ENCODE measurements at regions not wholly inside any gene's neighbourhood (a gene's known extent, or its start where the extent isn't known, plus 50 kb on each side); places are given as distances from the start of the nearest gene placed in this dataset.
"Not testable (repeated sequence)": the region's sequence is repeated elsewhere in the genome, so short reads cannot be mapped to it uniquely, and the experiment has no call there.

DNA sequence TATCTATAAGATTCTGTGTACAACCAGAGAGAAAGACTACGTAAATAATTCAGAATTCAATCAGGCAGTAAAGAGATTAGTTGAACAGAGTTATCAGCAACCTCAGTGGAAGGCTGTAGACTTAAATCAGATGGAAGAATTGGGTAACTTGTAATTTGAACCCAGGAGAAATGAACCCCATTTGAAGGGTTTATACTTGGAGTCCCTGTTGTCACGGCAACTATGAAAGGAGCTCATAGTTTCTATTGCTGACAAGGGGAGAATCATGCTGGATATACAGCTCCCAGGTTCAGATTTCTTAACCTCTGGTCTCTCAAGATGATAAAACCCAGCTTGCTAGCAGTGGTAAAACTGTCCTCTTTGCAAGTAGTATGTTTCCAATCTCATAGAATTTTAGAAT lies 54.4 kb upstream of the BMP4 start:
- Histone ChIP-seq H3K9me3 (no peaks in the 10 kb centered on the region), H3K27me3 (no peaks in the 10 kb centered on the region), H3K36me3 (no peaks in the 10 kb centered on the region), H3K4me1 (no peaks in the 10 kb centered on the region), H3K27ac (no peak overlapping the region), H3K4me3 (no peak overlapping the region)
- ATAC-seq, result no peak
- no peak for TF ChIP-seq POLR2A (IDR thresholded peaks at IDR 0.05)
- TF ChIP-seq EP300 (IDR thresholded peaks at IDR 0.05), result no peak
- no peak for TF ChIP-seq POLR2AphosphoS5 (IDR thresholded peaks at IDR 0.05)
- TF ChIP-seq CTCF (IDR thresholded peaks at IDR 0.05), result no peak
- WGBS, 2 donors (ENCODE audit: low coverage in 1 of 2), result 43 to 68% methylated on average over 2 of the region's 2 CpGs

- Histone ChIP-seq H3K4me1 (no peaks in the 10 kb centered on the region), H3K36me3 (no peaks in the 10 kb centered on the region), H3K27me3 (no peaks in the 10 kb centered on the region), H3K4me3 (no peak overlapping the region), H3K27ac (no peak overlapping the region), H3K9me3 (peaks cover 0 to 18% (median 0%) of the 10 kb centered on the region in 3 donors)
- 50 to 85% methylated on average over 1 to 2 of the region's 2 CpGs for WGBS, 2 donors (ENCODE audit: low coverage in 1 of 2)
- no peak for TF ChIP-seq EP300 (IDR thresholded peaks at IDR 0.05)
- TF ChIP-seq POLR2AphosphoS5 (IDR thresholded peaks at IDR 0.05), result no peak
- no peak for ATAC-seq
Measured at GRCh38 chr14:54023027-54023426, 66.4 kb upstream of the BMP4 start.

- peaks cover 0 to 12% (median 0%) of the 10 kb centered on the region in 3 donors for H3K9me3 ChIP-seq
- H3K4me1 ChIP-seq, result no peaks in the 10 kb centered on the region
- no peaks in the 10 kb centered on the region for H3K36me3 ChIP-seq
- H3K27me3 ChIP-seq, result no peaks in the 10 kb centered on the region
- WGBS, 2 donors (ENCODE audit: low coverage in 1 of 2), result 83 to 94% methylated on average over 1 of the region's 1 CpG
- ATAC-seq, result no peak
- H3K27ac ChIP-seq, result no peak overlapping the region
- H3K4me3 ChIP-seq, result no peak overlapping the region
- TF ChIP-seq POLR2AphosphoS5 (IDR thresholded peaks at IDR 0.05) (no peak), POLR2A (IDR thresholded peaks at IDR 0.05) (no peak), CTCF (IDR thresholded peaks at IDR 0.05) (no peak), EP300 (IDR thresholded peaks at IDR 0.05) (no peak)
Measured at GRCh38 chr14:54025661-54026060, 69.0 kb upstream of the BMP4 start.

- TF ChIP-seq POLR2AphosphoS5 (IDR thresholded peaks at IDR 0.05) (no peak), EP300 (IDR thresholded peaks at IDR 0.05) (no peak), POLR2A (IDR thresholded peaks at IDR 0.05) (no peak), CTCF (IDR thresholded peaks at IDR 0.05) (no peak)
- no peak for ATAC-seq
- Histone ChIP-seq H3K4me3 (no peak overlapping the region), H3K9me3 (peaks cover 0 to 12% (median 0%) of the 10 kb centered on the region in 3 donors), H3K27ac (no peak overlapping the region), H3K4me1 (no peaks in the 10 kb centered on the region), H3K27me3 (no peaks in the 10 kb centered on the region), H3K36me3 (no peaks in the 10 kb centered on the region)
- WGBS, 2 donors (ENCODE audit: low coverage in 1 of 2), result 96 to 100% methylated on average over 1 to 2 of the region's 2 CpGs
Measured at GRCh38 chr14:54026671-54027070, 70.0 kb upstream of the BMP4 start.

DNA sequence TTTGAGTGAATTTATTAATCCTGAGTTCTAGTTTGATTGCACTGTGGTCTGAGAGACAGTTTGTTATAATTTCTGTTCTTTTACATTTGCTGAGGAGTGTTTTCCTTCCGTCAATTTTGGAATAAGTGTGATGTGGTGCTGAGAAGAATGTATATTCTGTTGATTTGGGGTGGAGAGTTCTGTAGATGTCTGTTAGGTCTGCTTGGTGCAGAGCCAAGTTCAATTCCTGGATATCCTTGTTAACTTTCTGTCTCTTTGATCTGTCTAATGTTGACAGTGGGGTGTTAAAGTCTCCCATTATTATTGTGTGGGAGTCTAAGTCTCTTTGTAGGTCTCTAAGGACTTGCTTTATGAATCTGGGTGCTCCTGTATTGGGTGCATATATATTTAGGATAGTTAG lies 74.4 kb upstream of the BMP4 start:
- WGBS, 2 donors (ENCODE audit: low coverage in 1 of 2), result 86 to 100% methylated on average over 1 of the region's 1 CpG

DNA sequence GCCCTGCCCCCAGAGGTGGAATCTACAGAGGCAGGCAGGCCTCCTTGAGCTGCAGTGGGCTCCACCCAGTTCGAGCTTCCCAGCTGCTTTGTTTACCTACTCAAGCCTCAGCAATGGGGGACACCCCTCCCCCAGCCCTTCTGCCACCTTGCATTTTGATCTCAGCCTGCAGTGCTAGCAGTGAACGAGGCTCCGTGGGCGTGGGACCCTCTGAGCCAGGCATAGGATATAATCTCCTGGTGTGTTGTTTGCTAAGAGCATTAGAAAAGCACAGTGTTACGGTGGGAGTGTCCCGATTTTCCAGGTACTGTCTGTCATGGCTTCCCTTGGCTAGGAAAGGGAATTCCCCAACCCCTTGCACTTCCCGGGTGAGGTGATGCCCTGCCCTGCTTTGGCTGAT lies 76.7 kb upstream of the BMP4 start:
- not testable (repeated sequence) for H3K36me3 ChIP-seq, H3K4me1 ChIP-seq, H3K4me3 ChIP-seq, ATAC-seq, H3K27me3 ChIP-seq, H3K27ac ChIP-seq
- WGBS, 2 donors (ENCODE audit: low coverage in 1 of 2), result 100% methylated on average over 2 of the region's 7 CpGs; no CpG with 5 or more reads in 1 of the 2 donors
- H3K9me3 ChIP-seq, result peaks cover 0 to 33% (median 0%) of the 10 kb centered on the region in 3 donors

More for the DNA sequence above, 74.4 kb upstream of the BMP4 start:
- ATAC-seq, H3K27me3 ChIP-seq, H3K27ac ChIP-seq, H3K4me1 ChIP-seq, H3K36me3 ChIP-seq, H3K4me3 ChIP-seq: not testable (repeated sequence)
- H3K9me3 ChIP-seq, result peaks cover 0 to 30% (median 0%) of the 10 kb centered on the region in 3 donors
